Heart left ventricle (tissue), 13 donors: ENCODE measurements at regions not wholly inside any gene's neighbourhood (a gene's known extent, or its start where the extent isn't known, plus 50 kb on each side); places are given as distances from the start of the nearest gene placed in this dataset.

ENCODE experiments used
- POLR2A ChIP-seq, 2 donors: fragments of 450-650 bp; IDR thresholded peaks; one replicate each; pipeline ENCODE4 v1.6.1; 2017; ENCODE audit warnings: antibody characterized with exemption in 2 of 2, mild to moderate bottlenecking in 2 of 2, moderate library complexity in 2 of 2
- TF ChIP-seq, protein P1 (sequence below), 12 donors: fragments of 200-600 bp; sonication (generic) in 4 of 12; IDR thresholded peaks; one replicate each; pipeline versions ENCODE4 v1.5.0 to v1.8.0; 2018 to 2022; ENCODE audit warnings: antibody characterized with exemption in 12 of 12, mild to moderate bottlenecking in 5 of 12
- donor health status: ischemic (EF 13 %, LVEDD 7.1; RV severe dilation, severe dysfunction).
- donor health status: DM: no; HTN: yes; CAD: no.
- donor health status: DM: no; HTN: no; CAD: no.
- donor health status: ischemic (EF 25% LVEDD 6.9; RV normal size, moderate dysfunction).
- donor health status: ischemic (EF 25% LVEDD 5.7; RV mildly dilated, moderate dysfunction).
- donor health status: ischemic (EF 35%, LVEDD 5.7; RV mildly dilated, moderate dysfunction).
- donor health status: nonischemic (EF 11% LVEDD 7.7; RV severe dilation, severe dysfunction).
- donor health status: DM: yes; HTN: yes; CAD: no.
- donor health status: PGD.
- donor health status: ischemic (EF 29% LVEDD 5.4; RV normal size, mild dysfunction).
- donor health status: nonischemic (EF 23%, LVEDD 6.1; RV moderate dilation, normal function).

DNA sequence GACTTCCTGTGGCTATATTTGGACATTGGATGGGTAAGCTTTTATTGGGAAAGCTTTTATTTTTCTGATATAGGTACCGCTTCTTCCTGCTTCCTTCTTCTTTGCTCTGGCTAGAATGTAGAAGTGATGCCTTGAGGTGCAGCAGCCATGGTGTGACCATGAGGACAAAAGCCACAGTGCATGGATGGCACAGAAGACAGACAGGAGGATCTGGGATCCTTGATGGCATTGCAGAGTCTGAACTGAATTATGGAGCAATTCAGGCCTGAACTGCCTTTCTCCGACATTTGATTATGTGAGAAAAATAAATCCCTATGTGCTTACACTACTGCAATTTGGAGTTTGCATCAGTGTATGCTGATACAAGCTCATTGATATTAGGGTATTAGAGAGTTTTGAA, 191.3 kb upstream of the CRY1 start:
- TF ChIP-seq, protein P1, sequence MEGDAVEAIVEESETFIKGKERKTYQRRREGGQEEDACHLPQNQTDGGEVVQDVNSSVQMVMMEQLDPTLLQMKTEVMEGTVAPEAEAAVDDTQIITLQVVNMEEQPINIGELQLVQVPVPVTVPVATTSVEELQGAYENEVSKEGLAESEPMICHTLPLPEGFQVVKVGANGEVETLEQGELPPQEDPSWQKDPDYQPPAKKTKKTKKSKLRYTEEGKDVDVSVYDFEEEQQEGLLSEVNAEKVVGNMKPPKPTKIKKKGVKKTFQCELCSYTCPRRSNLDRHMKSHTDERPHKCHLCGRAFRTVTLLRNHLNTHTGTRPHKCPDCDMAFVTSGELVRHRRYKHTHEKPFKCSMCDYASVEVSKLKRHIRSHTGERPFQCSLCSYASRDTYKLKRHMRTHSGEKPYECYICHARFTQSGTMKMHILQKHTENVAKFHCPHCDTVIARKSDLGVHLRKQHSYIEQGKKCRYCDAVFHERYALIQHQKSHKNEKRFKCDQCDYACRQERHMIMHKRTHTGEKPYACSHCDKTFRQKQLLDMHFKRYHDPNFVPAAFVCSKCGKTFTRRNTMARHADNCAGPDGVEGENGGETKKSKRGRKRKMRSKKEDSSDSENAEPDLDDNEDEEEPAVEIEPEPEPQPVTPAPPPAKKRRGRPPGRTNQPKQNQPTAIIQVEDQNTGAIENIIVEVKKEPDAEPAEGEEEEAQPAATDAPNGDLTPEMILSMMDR (IDR thresholded peaks at IDR 0.05), result no peak
- no peak for TF ChIP-seq POLR2A (IDR thresholded peaks at IDR 0.05)
